ENCODE measurements at regions not wholly inside any gene's neighbourhood (a gene's known extent, or its start where the extent isn't known, plus 50 kb on each side); places are given as distances from the start of the nearest gene placed in this dataset.

DNA sequence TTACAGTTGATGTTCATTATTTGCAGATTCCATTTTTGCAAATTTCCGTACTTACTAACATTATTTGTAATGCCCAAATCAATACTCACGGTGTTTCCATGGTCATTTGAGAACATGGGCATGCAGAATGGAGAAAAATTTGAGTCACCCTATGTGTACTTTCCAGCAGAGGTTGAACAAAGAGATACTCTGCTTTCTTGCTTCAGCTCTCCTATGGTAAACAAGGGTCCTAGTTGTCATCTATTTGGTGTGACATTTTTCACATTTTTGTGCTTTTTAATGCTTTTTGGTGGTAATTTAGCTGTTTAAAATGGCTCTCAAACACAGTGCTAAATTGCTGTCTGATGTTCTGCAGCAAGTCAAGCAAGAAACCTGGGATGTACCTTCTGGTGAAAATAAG is 444.4 kb upstream of the CELF4 start:
- H3K36me3 ChIP-seq: no peaks in the 10 kb centered on the region
- H3K27me3 ChIP-seq: no peaks in the 10 kb centered on the region
- DNase-seq (no peak), ATAC-seq (no peak)
- H3K4me3 ChIP-seq: no peak overlapping the region
- no peaks in the 10 kb centered on the region for H3K9me3 ChIP-seq
- 26% methylated on average over 2 of the region's 2 CpGs for WGBS (ENCODE audit: insufficient coverage, low coverage, low lambda C conversion rate, missing lambda C conversion rate)
- intact Hi-C loops (cut with DNase I): no loop called here
- TF ChIP-seq, protein P1, sequence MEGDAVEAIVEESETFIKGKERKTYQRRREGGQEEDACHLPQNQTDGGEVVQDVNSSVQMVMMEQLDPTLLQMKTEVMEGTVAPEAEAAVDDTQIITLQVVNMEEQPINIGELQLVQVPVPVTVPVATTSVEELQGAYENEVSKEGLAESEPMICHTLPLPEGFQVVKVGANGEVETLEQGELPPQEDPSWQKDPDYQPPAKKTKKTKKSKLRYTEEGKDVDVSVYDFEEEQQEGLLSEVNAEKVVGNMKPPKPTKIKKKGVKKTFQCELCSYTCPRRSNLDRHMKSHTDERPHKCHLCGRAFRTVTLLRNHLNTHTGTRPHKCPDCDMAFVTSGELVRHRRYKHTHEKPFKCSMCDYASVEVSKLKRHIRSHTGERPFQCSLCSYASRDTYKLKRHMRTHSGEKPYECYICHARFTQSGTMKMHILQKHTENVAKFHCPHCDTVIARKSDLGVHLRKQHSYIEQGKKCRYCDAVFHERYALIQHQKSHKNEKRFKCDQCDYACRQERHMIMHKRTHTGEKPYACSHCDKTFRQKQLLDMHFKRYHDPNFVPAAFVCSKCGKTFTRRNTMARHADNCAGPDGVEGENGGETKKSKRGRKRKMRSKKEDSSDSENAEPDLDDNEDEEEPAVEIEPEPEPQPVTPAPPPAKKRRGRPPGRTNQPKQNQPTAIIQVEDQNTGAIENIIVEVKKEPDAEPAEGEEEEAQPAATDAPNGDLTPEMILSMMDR (IDR thresholded peaks at IDR 0.05): no peak
- no peak for TF ChIP-seq POLR2A (IDR thresholded peaks at IDR 0.05)
- H3K4me1 ChIP-seq: no peaks in the 10 kb centered on the region
- H3K27ac ChIP-seq: no peak overlapping the region

DNA sequence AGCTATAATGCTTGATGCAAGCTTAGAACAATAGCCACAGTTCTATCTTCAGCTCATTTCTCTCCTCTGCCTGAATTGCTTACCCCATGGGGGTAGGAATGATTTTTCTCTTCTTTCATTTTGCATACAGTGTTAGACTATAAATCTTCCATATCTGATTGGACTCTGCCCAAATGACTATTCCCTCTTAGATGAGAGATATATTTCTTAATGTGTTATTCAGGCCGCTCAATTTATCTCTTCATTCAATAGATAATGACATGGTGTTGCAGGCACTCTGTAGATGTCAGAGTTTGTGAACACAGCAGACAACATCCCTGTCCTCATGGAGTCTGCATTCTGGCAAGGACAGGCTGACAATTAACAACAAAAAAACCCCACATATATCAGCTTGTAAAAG is 443.7 kb upstream of the CELF4 start:
- TF ChIP-seq, protein P1 (IDR thresholded peaks at IDR 0.05): no peak
- no peak for TF ChIP-seq POLR2A (IDR thresholded peaks at IDR 0.05)

DNA sequence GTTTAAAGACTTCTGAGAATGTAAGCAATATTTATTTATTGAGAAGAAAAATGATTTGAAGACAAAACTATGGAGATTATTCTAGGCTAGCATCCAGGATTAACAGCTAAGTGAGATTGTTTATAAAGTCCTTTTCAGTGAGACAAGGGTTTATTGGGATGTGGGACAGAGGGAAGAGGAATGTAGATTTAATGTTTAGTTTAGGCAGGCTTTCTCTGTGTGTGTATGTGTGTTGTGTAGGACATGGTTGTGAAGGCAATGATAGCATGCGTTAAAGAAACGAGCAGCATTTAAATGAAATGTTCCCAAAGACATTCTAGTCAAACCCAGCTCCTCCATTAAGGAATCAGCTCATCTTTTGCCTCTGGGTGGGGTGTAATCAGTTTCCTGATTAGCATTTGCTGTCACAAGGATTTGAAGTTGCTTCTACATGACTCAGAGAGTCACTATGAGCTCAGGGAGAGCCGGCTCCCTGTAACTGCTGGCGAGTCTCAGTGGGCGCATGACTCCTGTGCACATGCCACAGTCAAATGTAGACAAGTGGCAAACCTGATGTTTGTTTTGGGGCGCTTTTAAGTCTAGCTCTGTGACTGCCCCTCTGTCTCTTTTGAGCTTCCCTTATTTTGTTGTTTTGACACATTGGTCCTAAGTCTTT is 442.2 kb upstream of the CELF4 start:
- Histone ChIP-seq H3K4me3 (no peak overlapping the region), H3K9me3 (no peaks in the 10 kb centered on the region), H3K27ac (no peak overlapping the region), H3K4me1 (no peaks in the 10 kb centered on the region), H3K36me3 (no peaks in the 10 kb centered on the region), H3K27me3 (no peaks in the 10 kb centered on the region)
- TF ChIP-seq POLR2A (IDR thresholded peaks at IDR 0.05): no peak
- TF ChIP-seq, protein P1 (IDR thresholded peaks at IDR 0.05): no peak
- 63% methylated on average over 3 of the region's 6 CpGs for WGBS (ENCODE audit: insufficient coverage, low coverage, low lambda C conversion rate, missing lambda C conversion rate)
- ATAC-seq (no peak), DNase-seq (no peak)
- intact Hi-C loops (cut with DNase I): no loop called here

More for the DNA sequence above, 443.7 kb upstream of the CELF4 start:
- Histone ChIP-seq H3K4me3 (no peak overlapping the region), H3K4me1 (no peaks in the 10 kb centered on the region), H3K36me3 (no peaks in the 10 kb centered on the region), H3K9me3 (no peaks in the 10 kb centered on the region), H3K27me3 (no peaks in the 10 kb centered on the region), H3K27ac (no peak overlapping the region)
- WGBS (ENCODE audit: insufficient coverage, low coverage, low lambda C conversion rate, missing lambda C conversion rate): 41% methylated on average over 1 of the region's 1 CpG
- DNase-seq (no peak), ATAC-seq (no peak)
- intact Hi-C loops (cut with DNase I): no loop called here

DNA sequence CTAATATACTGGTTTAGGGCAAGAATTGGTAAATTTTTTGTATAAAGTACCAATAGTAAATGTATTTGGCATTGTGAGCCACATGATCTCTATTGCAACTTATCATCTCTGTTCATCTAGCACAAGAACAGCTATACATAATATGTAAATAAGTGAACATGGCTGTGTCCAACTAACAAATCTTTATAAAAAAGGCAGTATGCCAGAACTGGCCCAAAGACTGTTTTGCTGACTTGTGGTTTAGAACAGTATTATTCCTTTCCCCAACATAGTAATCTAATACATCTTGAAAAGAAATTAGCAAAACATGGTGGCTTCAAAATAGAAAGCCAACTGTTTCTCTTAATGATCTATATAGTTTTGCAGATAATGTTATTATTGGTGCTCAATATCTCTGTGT is 441.4 kb upstream of the CELF4 start:
- Histone ChIP-seq H3K27me3 (no peaks in the 10 kb centered on the region), H3K9me3 (no peaks in the 10 kb centered on the region), H3K27ac (no peak overlapping the region), H3K4me1 (no peaks in the 10 kb centered on the region), H3K4me3 (no peak overlapping the region), H3K36me3 (no peaks in the 10 kb centered on the region)
- intact Hi-C loops (cut with DNase I): no loop called here
- ATAC-seq: no peak
- DNase-seq: no peak
- no peak for TF ChIP-seq POLR2A (IDR thresholded peaks at IDR 0.05)
- TF ChIP-seq, protein P1 (IDR thresholded peaks at IDR 0.05): no peak

DNA sequence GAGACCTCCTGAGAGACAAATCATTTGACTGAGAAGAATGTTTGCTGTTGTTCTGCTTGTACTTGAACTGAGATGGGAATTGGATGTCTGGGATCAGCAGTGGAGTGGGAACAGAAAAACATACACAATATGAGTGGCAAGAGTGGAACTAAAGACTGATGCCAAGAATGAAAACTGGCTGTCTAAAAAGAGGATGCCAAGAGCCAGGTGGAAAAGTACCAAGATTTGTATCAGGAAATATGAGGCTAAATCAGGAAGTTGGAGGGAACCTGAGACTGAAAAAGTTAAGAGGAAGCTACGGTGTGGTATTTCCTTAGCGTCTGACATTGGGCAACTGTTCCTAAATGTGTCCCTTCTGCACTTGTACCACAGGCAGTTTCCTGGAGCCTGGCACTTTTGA is 440.9 kb upstream of the CELF4 start:
- no peak for DNase-seq
- TF ChIP-seq POLR2A (IDR thresholded peaks at IDR 0.05): no peak
- TF ChIP-seq, protein P1 (IDR thresholded peaks at IDR 0.05): no peak
- WGBS (ENCODE audit: insufficient coverage, low coverage, low lambda C conversion rate, missing lambda C conversion rate): 22% methylated on average over 2 of the region's 2 CpGs
- Histone ChIP-seq H3K36me3 (no peaks in the 10 kb centered on the region), H3K4me3 (no peak overlapping the region), H3K4me1 (no peaks in the 10 kb centered on the region), H3K27me3 (no peaks in the 10 kb centered on the region), H3K27ac (no peak overlapping the region), H3K9me3 (no peaks in the 10 kb centered on the region)
- ATAC-seq: no peak
- intact Hi-C loops (cut with DNase I): no loop called here
